ENCODE measurements at regions not wholly inside any gene's neighbourhood (a gene's known extent, or its start where the extent isn't known, plus 50 kb on each side); places are given as distances from the start of the nearest gene placed in this dataset.

DNA sequence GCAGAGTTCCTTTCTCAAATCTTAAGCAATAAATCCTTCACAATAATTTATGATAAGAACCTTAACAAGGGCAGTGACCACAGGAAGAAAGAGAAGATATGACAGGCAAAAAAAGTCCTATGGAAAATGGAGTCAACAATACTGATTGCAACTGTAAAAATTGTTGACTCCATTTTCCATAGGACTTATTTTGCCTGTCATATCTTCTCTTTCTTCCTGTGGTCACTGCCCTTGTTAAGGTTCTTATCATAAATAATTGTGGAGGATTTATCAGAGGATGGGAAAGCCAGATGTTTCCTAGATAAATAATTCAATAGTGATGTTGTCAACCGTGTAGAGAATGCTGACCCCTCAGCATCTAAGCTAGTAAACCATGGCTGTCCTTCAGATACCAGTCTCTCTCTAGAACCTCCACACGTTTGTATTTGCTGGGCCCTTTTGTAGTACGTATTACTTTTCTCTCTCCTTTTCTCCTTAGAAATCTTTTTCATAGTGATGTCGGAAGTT lies 172.6 kb upstream of the BET1 start:
- TF ChIP-seq, protein P1, sequence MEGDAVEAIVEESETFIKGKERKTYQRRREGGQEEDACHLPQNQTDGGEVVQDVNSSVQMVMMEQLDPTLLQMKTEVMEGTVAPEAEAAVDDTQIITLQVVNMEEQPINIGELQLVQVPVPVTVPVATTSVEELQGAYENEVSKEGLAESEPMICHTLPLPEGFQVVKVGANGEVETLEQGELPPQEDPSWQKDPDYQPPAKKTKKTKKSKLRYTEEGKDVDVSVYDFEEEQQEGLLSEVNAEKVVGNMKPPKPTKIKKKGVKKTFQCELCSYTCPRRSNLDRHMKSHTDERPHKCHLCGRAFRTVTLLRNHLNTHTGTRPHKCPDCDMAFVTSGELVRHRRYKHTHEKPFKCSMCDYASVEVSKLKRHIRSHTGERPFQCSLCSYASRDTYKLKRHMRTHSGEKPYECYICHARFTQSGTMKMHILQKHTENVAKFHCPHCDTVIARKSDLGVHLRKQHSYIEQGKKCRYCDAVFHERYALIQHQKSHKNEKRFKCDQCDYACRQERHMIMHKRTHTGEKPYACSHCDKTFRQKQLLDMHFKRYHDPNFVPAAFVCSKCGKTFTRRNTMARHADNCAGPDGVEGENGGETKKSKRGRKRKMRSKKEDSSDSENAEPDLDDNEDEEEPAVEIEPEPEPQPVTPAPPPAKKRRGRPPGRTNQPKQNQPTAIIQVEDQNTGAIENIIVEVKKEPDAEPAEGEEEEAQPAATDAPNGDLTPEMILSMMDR (IDR thresholded peaks at IDR 0.05; ENCODE audit: low read depth, low read length, missing control alignments) = no peak
- Histone ChIP-seq H3K27me3 (replicated peaks) (no peaks in the 10 kb centered on the region), H3K36me3 (replicated peaks) (no peaks in the 10 kb centered on the region), H3K27ac (no peak overlapping the region), H3K4me3 (ENCODE audit: low read depth, low read length) (no peak overlapping the region)
- no peak for DNase-seq
- in situ Hi-C loops (cut with HindIII; ENCODE audit: low pct_ligation_motif_present, low sequenced_read_pairs) = no loop called here

DNA sequence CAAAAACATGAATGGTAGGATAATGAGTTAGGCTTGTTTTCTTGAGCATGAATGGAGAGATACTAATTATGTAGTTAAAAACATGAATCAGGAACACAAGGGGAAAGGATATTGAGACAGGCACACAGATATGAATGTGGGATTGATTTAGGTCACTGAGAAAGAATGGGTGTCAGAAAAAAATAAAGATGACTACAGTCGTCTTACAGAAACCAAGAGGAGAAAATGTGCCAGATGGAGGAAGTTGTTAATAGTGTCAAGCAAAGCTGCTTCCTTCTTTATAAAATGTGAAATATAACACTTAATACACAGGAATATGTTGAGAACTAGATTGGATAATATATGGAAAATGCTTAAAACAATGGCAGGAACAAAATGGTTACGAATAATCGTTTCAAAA lies 173.3 kb upstream of the BET1 start:
- Histone ChIP-seq H3K27ac (no peak overlapping the region), H3K36me3 (replicated peaks) (no peaks in the 10 kb centered on the region), H3K27me3 (replicated peaks) (no peaks in the 10 kb centered on the region), H3K4me3 (ENCODE audit: low read depth, low read length) (no peak overlapping the region)
- TF ChIP-seq, protein P1 (IDR thresholded peaks at IDR 0.05; ENCODE audit: low read depth, low read length, missing control alignments) = no peak
- no peak for DNase-seq
- in situ Hi-C loops (cut with HindIII; ENCODE audit: low pct_ligation_motif_present, low sequenced_read_pairs) = no loop called here

DNA sequence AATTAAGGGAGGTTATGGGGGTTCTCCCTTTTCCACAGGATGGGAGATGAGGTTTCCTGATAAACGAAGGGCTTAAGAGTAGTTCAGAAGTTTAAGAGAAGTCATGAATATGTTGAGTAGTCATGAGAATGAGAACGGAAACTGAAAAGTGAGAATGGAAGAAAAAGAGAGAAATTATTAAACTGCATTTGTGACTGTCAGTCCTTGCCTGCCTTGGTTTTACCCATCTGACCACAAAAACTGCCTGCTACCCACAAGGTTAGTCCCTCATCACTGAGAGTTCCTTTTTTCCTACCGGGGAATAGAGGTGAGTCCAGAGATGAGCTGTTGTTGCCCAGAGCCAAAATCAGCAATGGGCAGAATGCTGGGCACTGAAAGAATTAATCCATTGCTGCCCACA lies 174.1 kb upstream of the BET1 start:
- TF ChIP-seq, protein P1 (IDR thresholded peaks at IDR 0.05; ENCODE audit: low read depth, low read length, missing control alignments) = no peak
- H3K36me3 ChIP-seq (replicated peaks) = no peaks in the 10 kb centered on the region
- no peak overlapping the region for H3K4me3 ChIP-seq (ENCODE audit: low read depth, low read length)
- H3K27ac ChIP-seq = no peak overlapping the region
- in situ Hi-C loops (cut with HindIII; ENCODE audit: low pct_ligation_motif_present, low sequenced_read_pairs) = no loop called here
- no peaks in the 10 kb centered on the region for H3K27me3 ChIP-seq (replicated peaks)
- DNase-seq = no peak

DNA sequence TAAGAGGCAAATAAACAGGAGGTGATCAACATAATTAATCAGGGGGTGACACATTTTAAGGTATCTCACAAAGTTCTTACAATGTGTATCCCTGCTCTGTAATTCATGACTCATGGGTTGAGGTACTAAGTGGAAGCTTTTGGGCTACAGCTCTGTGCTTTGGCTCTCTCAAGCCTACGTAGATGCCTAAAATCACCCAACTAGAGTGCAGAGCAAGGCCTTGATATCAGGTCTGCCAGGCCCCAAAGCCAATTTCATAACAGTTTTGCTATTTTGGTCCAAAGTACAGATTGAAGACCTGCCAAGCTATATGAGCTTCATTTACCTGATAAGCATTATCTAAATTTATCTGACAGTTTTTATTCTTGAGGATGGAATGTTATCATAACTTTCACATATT lies 175.3 kb upstream of the BET1 start:
- in situ Hi-C loops (cut with HindIII; ENCODE audit: low pct_ligation_motif_present, low sequenced_read_pairs) = no loop called here
- no peak for DNase-seq
- H3K36me3 ChIP-seq (replicated peaks) = no peaks in the 10 kb centered on the region
- H3K27me3 ChIP-seq (replicated peaks) = no peaks in the 10 kb centered on the region
- no peak overlapping the region for H3K27ac ChIP-seq
- H3K4me3 ChIP-seq (ENCODE audit: low read depth, low read length) = no peak overlapping the region
- TF ChIP-seq, protein P1 (IDR thresholded peaks at IDR 0.05; ENCODE audit: low read depth, low read length, missing control alignments) = no peak

DNA sequence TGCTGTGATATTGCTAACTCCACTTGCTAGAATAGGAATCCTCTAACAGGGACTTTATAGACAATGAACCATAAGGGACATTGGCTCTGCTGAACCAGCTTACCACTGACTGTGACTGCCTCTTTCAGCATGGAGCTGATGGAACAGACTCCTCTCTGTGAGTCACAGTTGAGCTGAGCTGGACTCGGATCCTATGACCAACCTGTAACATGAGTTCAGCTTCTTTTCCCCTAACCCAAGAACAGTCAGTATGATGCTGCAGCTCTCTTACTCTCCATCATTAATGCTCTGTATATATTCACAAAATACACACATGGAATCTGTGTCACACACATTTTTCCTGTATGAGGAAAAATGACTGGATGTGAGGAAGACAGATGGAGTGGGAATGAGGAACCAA lies 177.9 kb upstream of the BET1 start:
- TF ChIP-seq, protein P1 (IDR thresholded peaks at IDR 0.05; ENCODE audit: low read depth, low read length, missing control alignments) = no peak
- in situ Hi-C loops (cut with HindIII; ENCODE audit: low pct_ligation_motif_present, low sequenced_read_pairs) = no loop called here
- H3K27ac ChIP-seq = peak overlapping the region; percentile 96
- no peaks in the 10 kb centered on the region for H3K27me3 ChIP-seq (replicated peaks)
- no peaks in the 10 kb centered on the region for H3K36me3 ChIP-seq (replicated peaks)
- H3K4me3 ChIP-seq (ENCODE audit: low read depth, low read length) = no peak overlapping the region
- peak; percentile 90 for DNase-seq

DNA sequence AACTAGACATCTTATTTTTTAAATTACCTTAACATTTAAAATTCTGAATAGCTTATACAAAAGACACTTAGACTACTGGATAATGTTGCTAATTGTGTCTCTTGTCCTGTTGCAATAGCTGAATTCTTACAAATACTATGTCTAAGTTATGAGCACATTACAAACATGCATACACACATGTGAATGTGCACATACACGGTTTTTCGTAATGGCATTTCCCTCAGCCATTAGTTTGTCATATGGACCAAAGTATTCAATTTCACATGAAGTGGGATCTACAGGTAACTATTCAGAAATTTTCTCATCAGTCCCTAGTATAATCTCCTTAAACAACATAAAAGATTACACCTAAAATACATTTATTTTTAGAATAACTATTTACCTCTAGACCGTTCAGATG lies 178.6 kb upstream of the BET1 start:
- no peak for DNase-seq
- no peaks in the 10 kb centered on the region for H3K36me3 ChIP-seq (replicated peaks)
- H3K27me3 ChIP-seq (replicated peaks) = no peaks in the 10 kb centered on the region
- peak overlapping the region; percentile 96 for H3K27ac ChIP-seq
- TF ChIP-seq, protein P1 (IDR thresholded peaks at IDR 0.05; ENCODE audit: low read depth, low read length, missing control alignments) = no peak
- in situ Hi-C loops (cut with HindIII; ENCODE audit: low pct_ligation_motif_present, low sequenced_read_pairs) = no loop called here
- no peak overlapping the region for H3K4me3 ChIP-seq (ENCODE audit: low read depth, low read length)

All from brain microvascular endothelial cell (primary cell).